SK-N-SH (cell line): ENCODE measurements at regions not wholly inside any gene's neighbourhood (a gene's known extent, or its start where the extent isn't known, plus 50 kb on each side); places are given as distances from the start of the nearest gene placed in this dataset.

Experiments used
- CTCF ChIA-PET: fragments of 300-600, 350-600 bp; formaldehyde crosslinking; extraction: SDS; loops from one replicate; lab custom pipeline; 2021; lab: Yijun Ruan, JAX
- POLR2A ChIA-PET: fragments of 350-600 bp; sonication (Branson Sonifier 250); formaldehyde crosslinking; extraction: SDS; loops from one replicate; lab custom pipeline; 2020; ENCODE audit warnings: antibody characterized with exemption, inconsistent platforms; lab: Yijun Ruan, JAX
- DNase-seq: peaks from one replicate; pipeline ENCODE4 v3.0.0; 2012
- H2AFZ ChIP-seq: fragments of 200-600 bp; sonication (generic); 2 replicates; pipeline ENCODE4 v1.8.1; 2016; ENCODE audit warnings: antibody characterized with exemption, mild to moderate bottlenecking, low read depth
- H3F3A ChIP-seq: fragments of 200-600 bp; sonication (generic); replicated peaks from 2 replicates; pipeline ENCODE3; 2016; ENCODE audit warnings: antibody characterized with exemption, mild to moderate bottlenecking; ENCODE audit not compliant: insufficient read depth
- H3K27ac ChIP-seq, 2 experiments: fragments of 200-500 bp in 1 of 2; fragments of 200-600 bp in 1 of 2; sonication (Bioruptor generic) in 1 of 2; sonication (generic), shearing (Covaris generic) in 1 of 2; 2 replicates each; pipeline versions ENCODE4 v1.5.1 to v1.6.1; 2014 to 2016; ENCODE audit warnings: low read depth in 2 of 2, inconsistent platforms in 1 of 2, low read length in 1 of 2, mild to moderate bottlenecking in 1 of 2, mixed read lengths in 1 of 2
- H3K27me3 ChIP-seq: fragments of 200-600 bp; sonication (generic), shearing (Covaris generic); 2 replicates; pipeline ENCODE4 v1.6.1; 2016; ENCODE audit warnings: mixed run types; ENCODE audit not compliant: insufficient read depth
- H3K36me3 ChIP-seq, 2 experiments: fragments of 200-500 bp in 1 of 2; fragments of 200-600 bp in 1 of 2; sonication (Bioruptor generic) in 1 of 2; sonication (generic) in 1 of 2; replicated peaks in 1 of 2; 2 replicates each; pipeline versions ENCODE3 to v1.5.1; 2014 to 2016; ENCODE audit warnings: low read length in 1 of 2, mild to moderate bottlenecking in 1 of 2; ENCODE audit not compliant: insufficient read depth in 2 of 2, control insufficient read depth in 1 of 2
- H3K4me1 ChIP-seq, 2 experiments: fragments of 200-500 bp in 1 of 2; fragments of 200-600 bp in 1 of 2; sonication (Bioruptor generic) in 1 of 2; sonication (generic), shearing (Covaris generic) in 1 of 2; 2 replicates each; pipeline versions ENCODE4 v1.5.1 to v1.6.1; 2014 to 2016; ENCODE audit warnings: low read depth in 1 of 2, low read length in 1 of 2, mixed run types in 1 of 2; ENCODE audit not compliant: insufficient read depth in 2 of 2, control insufficient read depth in 1 of 2
- H3K4me2 ChIP-seq: fragments of 200-600 bp; sonication (generic), shearing (Covaris generic); 2 replicates; pipeline ENCODE4 v1.6.1; 2017; ENCODE audit warnings: mixed run types
- H3K4me3 ChIP-seq, 2 experiments: fragments of 200-500 bp in 1 of 2; fragments of 200-600 bp in 1 of 2; sonication (Bioruptor generic) in 1 of 2; sonication (generic), shearing (Covaris generic) in 1 of 2; 2 replicates each; pipeline versions ENCODE4 v1.5.1 to v1.8.1; 2014 to 2016; ENCODE audit warnings: low read depth in 2 of 2, inconsistent platforms in 1 of 2, low read length in 1 of 2, mild to moderate bottlenecking in 1 of 2, mixed read lengths in 1 of 2, moderate library complexity in 1 of 2
- H3K79me2 ChIP-seq: fragments of 200-600 bp; sonication (generic); 2 replicates; pipeline ENCODE4 v1.8.1; 2017; ENCODE audit warnings: mild to moderate bottlenecking; ENCODE audit not compliant: insufficient read depth
- H3K9ac ChIP-seq: fragments of 200-600 bp; sonication (generic); 2 replicates; pipeline ENCODE4 v1.6.1; 2017; ENCODE audit warnings: mixed run types
- H3K9me2 ChIP-seq: fragments of 200-600 bp; sonication (generic); 2 replicates; pipeline ENCODE4 v1.6.1; 2017; ENCODE audit warnings: mixed run types
- H3K9me3 ChIP-seq: fragments of 200-600 bp; sonication (generic); 2 replicates; pipeline ENCODE4 v1.6.1; 2017; ENCODE audit warnings: mixed run types, mild to moderate bottlenecking, moderate library complexity
- H4K20me1 ChIP-seq: fragments of 200-600 bp; sonication (generic); 2 replicates; pipeline ENCODE4 v1.6.1; 2017; ENCODE audit warnings: mild to moderate bottlenecking, mixed run types; ENCODE audit not compliant: insufficient read depth
- CTCF ChIP-seq: fragments of 200-600 bp; sonication (generic); IDR thresholded peaks from 2 replicates; pipeline ENCODE4 v1.6.1; 2017; ENCODE audit warnings: antibody characterized with exemption, mild to moderate bottlenecking, moderate library complexity
- EZH2phosphoT487 ChIP-seq: fragments of 200-600 bp; sonication (generic); IDR thresholded peaks from 2 replicates; pipeline ENCODE4 v1.6.1; 2017; ENCODE audit warnings: low read depth, mixed run types, mild to moderate bottlenecking, antibody characterized with exemption, moderate library complexity, borderline replicate concordance
- FOSL2 ChIP-seq: IDR thresholded peaks from 2 replicates; pipeline ENCODE4 v1.4.0; 2012; ENCODE audit warnings: low read depth, mild to moderate bottlenecking, moderate library complexity, borderline replicate concordance
- FOXM1 ChIP-seq: IDR thresholded peaks from 2 replicates; pipeline ENCODE4 v1.4.0; 2012; ENCODE audit warnings: low read depth, mild to moderate bottlenecking
- NFIC ChIP-seq: IDR thresholded peaks from 2 replicates; pipeline ENCODE4 v1.4.0; 2012; ENCODE audit warnings: borderline replicate concordance
- PBX3 ChIP-seq: IDR thresholded peaks from 2 replicates; pipeline ENCODE4; 2012
- RXRA ChIP-seq: IDR thresholded peaks from 2 replicates; pipeline ENCODE4 v1.4.0; 2012; ENCODE audit warnings: low read depth, mild to moderate bottlenecking, borderline replicate concordance
- SIN3A ChIP-seq: IDR thresholded peaks from 2 replicates; pipeline ENCODE4 v1.6.1; 2012; ENCODE audit warnings: low read depth, mild to moderate bottlenecking, low read length, moderate library complexity, borderline replicate concordance
- USF2 ChIP-seq: fragments of 150-350 bp; IDR thresholded peaks from 2 replicates; pipeline ENCODE4 v1.6.1; 2017; ENCODE audit warnings: antibody characterized with exemption, low read length, low read depth, borderline replicate concordance
- whole genome bisulfite sequencing: methylation state at CpG from one replicate; pipeline ENCODE4 v1.1.6; 2017; ENCODE audit warnings: low lambda C conversion rate; 5-methylcytosine and 5-hydroxymethylcytosine counted together

DNA sequence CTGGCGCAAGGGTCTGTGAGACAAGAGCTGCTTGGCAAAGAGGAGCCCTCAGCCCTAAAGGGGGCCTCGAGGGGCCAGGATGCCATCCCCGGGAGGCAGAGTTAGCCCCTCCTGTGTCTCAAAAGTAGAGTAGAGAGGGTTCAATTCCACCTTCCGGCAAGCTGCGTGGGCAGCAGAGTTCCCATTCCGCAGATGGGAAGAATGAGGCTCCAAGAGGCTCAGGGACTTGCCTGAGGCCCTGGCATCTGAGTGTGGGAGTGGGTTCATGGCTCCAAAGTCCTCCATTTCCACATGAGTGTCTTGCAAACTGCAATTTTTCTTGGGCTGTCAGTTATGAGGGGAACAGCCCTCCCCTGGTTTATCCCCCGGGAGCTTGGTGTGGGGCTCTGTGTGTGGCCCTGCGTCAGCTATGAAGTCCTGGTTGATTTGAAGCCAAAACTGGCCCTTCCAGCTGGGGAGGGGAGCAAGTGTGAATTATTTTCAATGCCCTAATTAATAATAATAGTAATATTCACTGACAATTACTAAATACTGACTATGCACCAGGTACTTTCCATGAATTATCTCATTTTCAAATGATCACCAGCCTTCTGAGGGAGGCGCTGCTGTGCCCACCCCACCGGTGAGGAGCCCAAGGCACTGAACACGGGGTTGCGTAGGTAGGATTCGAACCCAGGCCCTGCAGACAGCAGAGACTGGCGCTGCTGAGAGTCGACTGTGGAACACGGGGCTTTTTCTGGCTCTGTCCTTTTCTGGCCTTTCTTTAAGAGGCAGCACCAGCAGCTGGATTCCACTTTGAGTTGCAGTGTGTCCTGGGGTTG, 153.0 kb upstream of the PTPN1 start:
- H3K4me1 ChIP-seq, result peaks cover 0 to 2% of the 10 kb centered on the region in 2 experiments; a peak in 1 of 4 replicates
- CTCF ChIA-PET, result interaction anchor here (1.4 to 2.2 kb wide), 2 partner anchors 10 to 12 kb away, joined by 3 to 6 read pairs; no protein-coding TSS in a partner anchor
- DNase-seq, result no peak

More for the DNA sequence above, 153.0 kb upstream of the PTPN1 start:
- Histone ChIP-seq H3K4me2 (no peak overlapping the region), H4K20me1 (no peaks in the 10 kb centered on the region), H3K9me3 (no peaks in the 10 kb centered on the region), H3K79me2 (no peaks in the 10 kb centered on the region), H3K36me3 (no peaks in the 10 kb centered on the region), H3K4me3 (no peak overlapping the region), H3K9me2 (no peaks in the 10 kb centered on the region), H3K27ac (no peak overlapping the region), H2AFZ (no peak overlapping the region), H3F3A (no peaks in the 10 kb centered on the region), H3K9ac (no peak overlapping the region), H3K27me3 (no peaks in the 10 kb centered on the region)
- POLR2A ChIA-PET, result no interaction called here
- WGBS, result 88% methylated on average over 12 of the region's 16 CpGs
- TF ChIP-seq CTCF, result no peak
- no peak for TF ChIP-seq PBX3
- no peak for TF ChIP-seq FOXM1
- TF ChIP-seq SIN3A, result no peak
- no peak for TF ChIP-seq FOSL2
- TF ChIP-seq NFIC, result no peak
- no peak for TF ChIP-seq EZH2phosphoT487
- no peak for TF ChIP-seq RXRA
- TF ChIP-seq USF2, result no peak
